SK-N-MC (cell line): ENCODE measurements at regions not wholly inside any gene's neighbourhood (a gene's known extent, or its start where the extent isn't known, plus 50 kb on each side); places are given as distances from the start of the nearest gene placed in this dataset.
"Not testable (repeated sequence)": the region's sequence is repeated elsewhere in the genome, so short reads cannot be mapped to it uniquely, and the experiment has no call there.

Experiments
- DNase-seq: peaks from one replicate; pipeline ENCODE4 v3.0.0-alpha.2; 2011; ENCODE audit warnings: low read depth, low spot score
- H3K27ac ChIP-seq: fragments of 200-600 bp; sonication (generic); 2 replicates; pipeline ENCODE4 v1.5.1; 2016; ENCODE audit warnings: mixed run types
- H3K36me3 ChIP-seq: fragments of 200-600 bp; sonication (generic); 2 replicates; pipeline ENCODE4 v1.6.1; 2017; ENCODE audit warnings: antibody characterized with exemption, low read length, mixed read lengths; ENCODE audit not compliant: insufficient read depth
- H3K4me3 ChIP-seq: fragments of 200-600 bp; sonication (generic); 2 replicates; pipeline ENCODE4 v1.5.1; 2016
- H3K9ac ChIP-seq: fragments of 200-600 bp; sonication (generic); 2 replicates; pipeline ENCODE4 v1.8.0; 2017; ENCODE audit warnings: mixed run types, mixed read lengths; ENCODE audit not compliant: insufficient read length
- H3K9me3 ChIP-seq: fragments of 200-600 bp; sonication (generic); 2 replicates; pipeline ENCODE4 v1.6.1; 2017; ENCODE audit warnings: low read depth, mild to moderate bottlenecking, antibody characterized with exemption, low read length, moderate library complexity, mixed read lengths
- EZH2 ChIP-seq: fragments of 200-600 bp; sonication (generic); IDR thresholded peaks from one replicate; pipeline ENCODE4 v1.6.1; 2017; ENCODE audit warnings: antibody characterized with exemption
- FOXP2 ChIP-seq: optimal IDR thresholded peaks from 2 replicates; pipeline ENCODE3; 2011; ENCODE audit warnings: mild to moderate bottlenecking, moderate library complexity; ENCODE audit not compliant: insufficient read depth; ENCODE audit errors: extremely low read length, control extremely low read depth
- POLR2AphosphoS5 ChIP-seq: IDR thresholded peaks from 2 replicates; pipeline ENCODE4 v1.6.1; 2012; ENCODE audit warnings: mild to moderate bottlenecking, low read depth, low read length, borderline replicate concordance

- no peak overlapping the region for H3K4me3 ChIP-seq
- H3K36me3 ChIP-seq = no peaks in the 10 kb centered on the region
- no peak for DNase-seq
- no peaks in the 10 kb centered on the region for H3K9me3 ChIP-seq
- no peak overlapping the region for H3K9ac ChIP-seq
- no peak for TF ChIP-seq FOXP2
- TF ChIP-seq EZH2 = no peak
- TF ChIP-seq POLR2AphosphoS5 = no peak
- no peak overlapping the region for H3K27ac ChIP-seq
Measured at GRCh38 chr3:5580826-5581225, 393.3 kb downstream of the EDEM1 start.

- Histone ChIP-seq H3K9ac (no peak overlapping the region), H3K4me3 (no peak overlapping the region), H3K36me3 (no peaks in the 10 kb centered on the region), H3K27ac (no peak overlapping the region), H3K9me3 (no peaks in the 10 kb centered on the region)
- DNase-seq = no peak
- TF ChIP-seq POLR2AphosphoS5 (no peak), EZH2 (no peak), FOXP2 (no peak)
Measured at GRCh38 chr3:5581743-5582142, 394.2 kb downstream of the EDEM1 start.

- Histone ChIP-seq H3K9ac (no peak overlapping the region), H3K9me3 (no peaks in the 10 kb centered on the region), H3K36me3 (no peaks in the 10 kb centered on the region), H3K27ac (no peak overlapping the region), H3K4me3 (no peak overlapping the region)
- no peak for DNase-seq
- TF ChIP-seq FOXP2 (no peak), POLR2AphosphoS5 (no peak), EZH2 (no peak)
Measured at GRCh38 chr3:5583920-5584319, 396.4 kb downstream of the EDEM1 start.

- H3K9ac ChIP-seq = no peak overlapping the region
- H3K27ac ChIP-seq = no peak overlapping the region
- TF ChIP-seq POLR2AphosphoS5 = no peak
- TF ChIP-seq FOXP2 = no peak
- no peak for TF ChIP-seq EZH2
- DNase-seq = no peak
- no peak overlapping the region for H3K4me3 ChIP-seq
- no peaks in the 10 kb centered on the region for H3K36me3 ChIP-seq
- H3K9me3 ChIP-seq = no peaks in the 10 kb centered on the region
Measured at GRCh38 chr3:5585085-5585484, 397.6 kb downstream of the EDEM1 start.

GRCh38 chr3:5606884-5607472 is 419.5 kb downstream of the EDEM1 start:
- Histone ChIP-seq H3K9ac (no peak overlapping the region), H3K27ac (no peak overlapping the region), H3K36me3 (no peaks in the 10 kb centered on the region), H3K9me3 (no peaks in the 10 kb centered on the region), H3K4me3 (no peak overlapping the region)
- TF ChIP-seq FOXP2 (no peak), EZH2 (no peak), POLR2AphosphoS5 (no peak)
- no peak for DNase-seq

- no peak overlapping the region for H3K4me3 ChIP-seq
- no peak for TF ChIP-seq EZH2
- TF ChIP-seq FOXP2 = no peak
- TF ChIP-seq POLR2AphosphoS5 = no peak
- H3K36me3 ChIP-seq = no peaks in the 10 kb centered on the region
- no peak overlapping the region for H3K9ac ChIP-seq
- DNase-seq = no peak
- no peaks in the 10 kb centered on the region for H3K9me3 ChIP-seq
- H3K27ac ChIP-seq = no peak overlapping the region
Measured at GRCh38 chr3:5607581-5607980, 420.1 kb downstream of the EDEM1 start.

GRCh38 chr3:5608971-5609370 is 421.5 kb downstream of the EDEM1 start:
- H3K4me3 ChIP-seq, H3K9ac ChIP-seq, H3K36me3 ChIP-seq, H3K27ac ChIP-seq, DNase-seq, H3K9me3 ChIP-seq: not testable (repeated sequence)

GRCh38 chr3:5613599-5613998 is 426.1 kb downstream of the EDEM1 start:
- TF ChIP-seq POLR2AphosphoS5 (no peak), EZH2 (no peak), FOXP2 (no peak)
- DNase-seq = no peak
- no peak overlapping the region for H3K9ac ChIP-seq
- H3K9me3 ChIP-seq = no peaks in the 10 kb centered on the region
- H3K36me3 ChIP-seq = no peaks in the 10 kb centered on the region
- no peak overlapping the region for H3K27ac ChIP-seq
- H3K4me3 ChIP-seq = no peak overlapping the region

GRCh38 chr3:5616873-5617272 is 429.4 kb downstream of the EDEM1 start:
- Histone ChIP-seq H3K36me3 (no peaks in the 10 kb centered on the region), H3K27ac (no peak overlapping the region), H3K9ac (no peak overlapping the region), H3K9me3 (no peaks in the 10 kb centered on the region), H3K4me3 (no peak overlapping the region)
- TF ChIP-seq POLR2AphosphoS5 = no peak
- no peak for TF ChIP-seq EZH2
- TF ChIP-seq FOXP2 = no peak
- DNase-seq = no peak
